GM12891 (cell line): ENCODE measurements at regions not wholly inside any gene's neighbourhood (a gene's known extent, or its start where the extent isn't known, plus 50 kb on each side); places are given as distances from the start of the nearest gene placed in this dataset.

Experiments used
- PAX5 ChIP-seq: IDR thresholded peaks from 2 replicates; pipeline ENCODE4 v1.6.1; 2011; ENCODE audit warnings: low read length, moderate library complexity, mild to moderate bottlenecking; ENCODE audit not compliant: insufficient read depth, severe bottlenecking
- POLR2A ChIP-seq: IDR thresholded peaks from 2 replicates; pipeline ENCODE4 v1.6.1; 2011; ENCODE audit warnings: low read depth, low read length, control low read depth
- POLR2AphosphoS5 ChIP-seq: IDR thresholded peaks from 2 replicates; pipeline ENCODE4 v1.6.1; 2011; ENCODE audit warnings: low read depth, low read length, control low read depth
- SPI1 ChIP-seq: IDR thresholded peaks from 2 replicates; pipeline ENCODE4 v1.6.1; 2011; ENCODE audit warnings: low read depth, low read length, control low read depth
- TAF1 ChIP-seq: IDR thresholded peaks from 2 replicates; pipeline ENCODE4 v1.6.1; 2011; ENCODE audit warnings: low read depth, low read length, control low read depth

DNA sequence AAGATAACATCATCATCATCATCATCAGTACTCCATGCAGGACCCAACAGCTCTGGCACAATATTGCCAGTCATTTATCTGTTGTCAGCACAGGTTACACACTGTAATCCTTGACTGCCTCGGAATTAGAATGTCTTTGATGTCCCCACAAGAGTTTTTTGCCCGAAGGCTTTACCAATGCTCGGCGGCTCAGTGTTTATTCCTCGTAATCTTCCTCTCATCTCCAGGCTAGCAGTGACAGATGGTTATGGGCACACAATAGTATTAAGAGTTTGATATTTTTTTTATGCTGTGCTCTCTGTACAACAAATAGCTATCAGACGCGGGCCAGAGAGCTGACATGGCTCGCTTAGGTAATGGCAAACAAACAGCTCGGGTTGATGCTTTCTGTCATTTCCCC, 515.2 kb downstream of the ZEB2 start:
- TF ChIP-seq POLR2A (no peak), POLR2AphosphoS5 (no peak), TAF1 (no peak), SPI1 (no peak), PAX5 (no peak)
